ENCODE measurements at regions not wholly inside any gene's neighbourhood (a gene's known extent, or its start where the extent isn't known, plus 50 kb on each side); places are given as distances from the start of the nearest gene placed in this dataset.

- no peak for TF ChIP-seq CTCF (IDR thresholded peaks at IDR 0.05; ENCODE audit: poor library complexity, severe bottlenecking)
- no peak for TF ChIP-seq EZH2 (IDR thresholded peaks at IDR 0.05; ENCODE audit: borderline replicate concordance, insufficient read depth, low read length, poor library complexity, severe bottlenecking)
Measured at GRCh38 chr3:180329847-180330246, 272.1 kb upstream of the TTC14 start.
